ENCODE measurements at regions not wholly inside any gene's neighbourhood (a gene's known extent, or its start where the extent isn't known, plus 50 kb on each side); places are given as distances from the start of the nearest gene placed in this dataset.

- H3K27me3 Mint-ChIP-seq (ENCODE audit: low read depth): no peaks in the 10 kb centered on the region
- no peak overlapping the region for H3K27ac Mint-ChIP-seq
- DNase-seq: no peak
- H3K36me3 Mint-ChIP-seq (ENCODE audit: insufficient read depth in 2 of 2): no peaks in the 10 kb centered on the region
- no peaks in the 10 kb centered on the region for H3K9me3 Mint-ChIP-seq
- no peak overlapping the region for H3K4me3 Mint-ChIP-seq
- H3K4me1 Mint-ChIP-seq (ENCODE audit: low read depth): no peaks in the 10 kb centered on the region
- no peak for ATAC-seq (replicated peaks in 1 of 2)
Measured at GRCh38 chr18:985212-985661, 80.6 kb downstream of the ADCYAP1 start.

GRCh38 chr18:986051-986450 is 81.4 kb downstream of the ADCYAP1 start:
- Mint-ChIP-seq H3K9me3 (no peaks in the 10 kb centered on the region), H3K4me1 (ENCODE audit: low read depth) (no peaks in the 10 kb centered on the region), H3K27me3 (ENCODE audit: low read depth) (no peaks in the 10 kb centered on the region), H3K27ac (no peak overlapping the region), H3K4me3 (no peak overlapping the region), H3K36me3 (ENCODE audit: insufficient read depth in 2 of 2) (no peaks in the 10 kb centered on the region)
- DNase-seq: no peak
- no peak for ATAC-seq (replicated peaks in 1 of 2)

- ATAC-seq (replicated peaks in 1 of 2) (no peak), DNase-seq (no peak)
- Mint-ChIP-seq H3K27me3 (ENCODE audit: low read depth) (no peaks in the 10 kb centered on the region), H3K36me3 (ENCODE audit: insufficient read depth in 2 of 2) (no peaks in the 10 kb centered on the region), H3K27ac (no peak overlapping the region), H3K4me1 (ENCODE audit: low read depth) (no peaks in the 10 kb centered on the region), H3K4me3 (no peak overlapping the region), H3K9me3 (no peaks in the 10 kb centered on the region)
Measured at GRCh38 chr18:986552-986951, 81.9 kb downstream of the ADCYAP1 start.

GRCh38 chr18:987325-988186 is 82.9 kb downstream of the ADCYAP1 start:
- ATAC-seq (replicated peaks in 1 of 2): no peak
- no peak overlapping the region for H3K4me3 Mint-ChIP-seq
- no peaks in the 10 kb centered on the region for H3K36me3 Mint-ChIP-seq (ENCODE audit: insufficient read depth in 2 of 2)
- H3K9me3 Mint-ChIP-seq: no peaks in the 10 kb centered on the region
- no peak overlapping the region for H3K27ac Mint-ChIP-seq
- no peak for DNase-seq
- no peaks in the 10 kb centered on the region for H3K27me3 Mint-ChIP-seq (ENCODE audit: low read depth)
- H3K4me1 Mint-ChIP-seq (ENCODE audit: low read depth): no peaks in the 10 kb centered on the region

- H3K36me3 Mint-ChIP-seq (ENCODE audit: insufficient read depth in 2 of 2): peaks cover 0 to under 1% of the 10 kb centered on the region in 2 donors
- no peaks in the 10 kb centered on the region for H3K27me3 Mint-ChIP-seq (ENCODE audit: low read depth)
- peaks cover 0 to 3% of the 10 kb centered on the region in 2 donors for H3K9me3 Mint-ChIP-seq
- no peak for DNase-seq
- no peak overlapping the region for H3K4me3 Mint-ChIP-seq
- no peaks in the 10 kb centered on the region for H3K4me1 Mint-ChIP-seq (ENCODE audit: low read depth)
- no peak overlapping the region for H3K27ac Mint-ChIP-seq
- no peak for ATAC-seq (replicated peaks in 1 of 2)
Measured at GRCh38 chr18:989425-989824, 84.8 kb downstream of the ADCYAP1 start.

- H3K27ac Mint-ChIP-seq: no peak overlapping the region
Measured at GRCh38 chr18:990197-990596, 85.5 kb downstream of the ADCYAP1 start.

GRCh38 chr18:991441-991840 is 86.8 kb downstream of the ADCYAP1 start:
- ATAC-seq (replicated peaks in 1 of 2): no peak
- H3K9me3 Mint-ChIP-seq: peaks cover 0 to 10% of the 10 kb centered on the region in 2 donors
- H3K36me3 Mint-ChIP-seq (ENCODE audit: insufficient read depth in 2 of 2): peaks cover 0 to 3% of the 10 kb centered on the region in 2 donors
- DNase-seq: no peak
- no peaks in the 10 kb centered on the region for H3K27me3 Mint-ChIP-seq (ENCODE audit: low read depth)
- H3K4me1 Mint-ChIP-seq (ENCODE audit: low read depth): no peaks in the 10 kb centered on the region
- H3K4me3 Mint-ChIP-seq: no peak overlapping the region
- H3K27ac Mint-ChIP-seq: no peak overlapping the region

More at GRCh38 chr18:990197-990596, 85.5 kb downstream of the ADCYAP1 start:
- no peaks in the 10 kb centered on the region for H3K27me3 Mint-ChIP-seq (ENCODE audit: low read depth)
- no peak for ATAC-seq (replicated peaks in 1 of 2)
- H3K36me3 Mint-ChIP-seq (ENCODE audit: insufficient read depth in 2 of 2): peaks cover 0 to 3% of the 10 kb centered on the region in 2 donors
- H3K4me1 Mint-ChIP-seq (ENCODE audit: low read depth): no peaks in the 10 kb centered on the region
- DNase-seq: no peak
- H3K4me3 Mint-ChIP-seq: no peak overlapping the region
- H3K9me3 Mint-ChIP-seq: peaks cover 0 to 7% of the 10 kb centered on the region in 2 donors

GRCh38 chr18:993560-993959 is 88.9 kb downstream of the ADCYAP1 start:
- Mint-ChIP-seq H3K4me3 (no peak overlapping the region), H3K36me3 (ENCODE audit: insufficient read depth in 2 of 2) (peaks cover 1 to 3% of the 10 kb centered on the region in 2 donors), H3K4me1 (ENCODE audit: low read depth) (no peaks in the 10 kb centered on the region), H3K27me3 (ENCODE audit: low read depth) (no peaks in the 10 kb centered on the region), H3K9me3 (peaks cover 5 to 10% of the 10 kb centered on the region in 2 donors), H3K27ac (no peak overlapping the region)
- DNase-seq (no peak), ATAC-seq (replicated peaks in 1 of 2) (no peak)

GRCh38 chr18:995629-996028 is 91.0 kb downstream of the ADCYAP1 start:
- Mint-ChIP-seq H3K4me1 (ENCODE audit: low read depth) (no peaks in the 10 kb centered on the region), H3K4me3 (no peak overlapping the region), H3K27ac (no peak overlapping the region), H3K27me3 (ENCODE audit: low read depth) (no peaks in the 10 kb centered on the region), H3K36me3 (ENCODE audit: insufficient read depth in 2 of 2) (peaks cover 1 to 3% of the 10 kb centered on the region in 2 donors), H3K9me3 (peaks cover 5 to 10% of the 10 kb centered on the region in 2 donors)
- DNase-seq: no peak
- ATAC-seq (replicated peaks in 1 of 2): no peak

GRCh38 chr18:997499-997898 is 92.8 kb downstream of the ADCYAP1 start:
- ATAC-seq (replicated peaks in 1 of 2): no peak
- H3K27me3 Mint-ChIP-seq (ENCODE audit: low read depth): no peaks in the 10 kb centered on the region
- H3K36me3 Mint-ChIP-seq (ENCODE audit: insufficient read depth in 2 of 2): peaks cover 1 to 3% of the 10 kb centered on the region in 2 donors
- no peak for DNase-seq
- H3K4me1 Mint-ChIP-seq (ENCODE audit: low read depth): no peaks in the 10 kb centered on the region
- no peak overlapping the region for H3K27ac Mint-ChIP-seq
- H3K4me3 Mint-ChIP-seq: no peak overlapping the region
- peaks cover 5 to 12% of the 10 kb centered on the region in 2 donors for H3K9me3 Mint-ChIP-seq

GRCh38 chr18:998936-999335 is 94.3 kb downstream of the ADCYAP1 start:
- H3K9me3 Mint-ChIP-seq: peaks cover 7 to 15% of the 10 kb centered on the region in 2 donors
- DNase-seq: no peak
- H3K4me3 Mint-ChIP-seq: no peak overlapping the region
- no peak overlapping the region for H3K27ac Mint-ChIP-seq
- no peak for ATAC-seq (replicated peaks in 1 of 2)
- no peaks in the 10 kb centered on the region for H3K4me1 Mint-ChIP-seq (ENCODE audit: low read depth)
- peaks cover 1 to 3% of the 10 kb centered on the region in 2 donors for H3K36me3 Mint-ChIP-seq (ENCODE audit: insufficient read depth in 2 of 2)
- H3K27me3 Mint-ChIP-seq (ENCODE audit: low read depth): no peaks in the 10 kb centered on the region

GRCh38 chr18:1002653-1003178 is 98.0 kb downstream of the ADCYAP1 start:
- H3K27me3 Mint-ChIP-seq (ENCODE audit: low read depth): no peaks in the 10 kb centered on the region
- peaks cover 8 to 9% of the 10 kb centered on the region in 2 donors for H3K9me3 Mint-ChIP-seq
- ATAC-seq (replicated peaks in 1 of 2) (no peak), DNase-seq (no peak)
- H3K36me3 Mint-ChIP-seq (ENCODE audit: insufficient read depth in 2 of 2): no peaks in the 10 kb centered on the region
- no peak overlapping the region for H3K27ac Mint-ChIP-seq
- no peaks in the 10 kb centered on the region for H3K4me1 Mint-ChIP-seq (ENCODE audit: low read depth)
- H3K4me3 Mint-ChIP-seq: no peak overlapping the region

GRCh38 chr18:1003499-1003898 is 98.8 kb downstream of the ADCYAP1 start:
- no peaks in the 10 kb centered on the region for H3K36me3 Mint-ChIP-seq (ENCODE audit: insufficient read depth in 2 of 2)

More at GRCh38 chr18:1003499-1003898, 98.8 kb downstream of the ADCYAP1 start:
- ATAC-seq (replicated peaks in 1 of 2) (no peak), DNase-seq (no peak)
- H3K27me3 Mint-ChIP-seq (ENCODE audit: low read depth): no peaks in the 10 kb centered on the region
- H3K9me3 Mint-ChIP-seq: peaks cover 7 to 9% of the 10 kb centered on the region in 2 donors
- H3K4me3 Mint-ChIP-seq: no peak overlapping the region
- no peaks in the 10 kb centered on the region for H3K4me1 Mint-ChIP-seq (ENCODE audit: low read depth)
- no peak overlapping the region for H3K27ac Mint-ChIP-seq
